Natural killer cell (primary cell): ENCODE measurements at regions not wholly inside any gene's neighbourhood (a gene's known extent, or its start where the extent isn't known, plus 50 kb on each side); places are given as distances from the start of the nearest gene placed in this dataset.

ENCODE experiments used
- ATAC-seq, 3 donors: fragments of 150-1000 bp in 2 of 3; fragments of 200-7000 bp in 1 of 3; cut with Tn5 transposase; 1 replicate in 1 of 3; 2 replicates in 2 of 3; pipeline ENCODE4 v1.10.0; 2021; ENCODE audit warnings: mild to moderate bottlenecking in 2 of 3, moderate library complexity in 2 of 3
- DNase-seq, 2 donors: peaks; one replicate each; pipeline versions ENCODE4 v3.0.0 to v3.0.0-alpha.2; 2013 to 2021; ENCODE audit warnings: mixed read lengths in 1 of 2
- H3K27ac ChIP-seq: one replicate; pipeline ENCODE4 v1.5.1; 2013; ENCODE audit warnings: mild to moderate bottlenecking, low read length
- H3K27me3 ChIP-seq: one replicate; pipeline ENCODE4 v1.6.1; 2013; ENCODE audit warnings: low read length; ENCODE audit not compliant: control insufficient read depth, insufficient read depth
- H3K36me3 ChIP-seq: one replicate; pipeline ENCODE4 v1.6.1; 2013; ENCODE audit warnings: low read length; ENCODE audit not compliant: control insufficient read depth, insufficient read depth
- H3K4me1 ChIP-seq: one replicate; pipeline ENCODE4 v1.6.1; 2013; ENCODE audit warnings: low read length; ENCODE audit not compliant: control insufficient read depth, insufficient read depth
- H3K4me3 ChIP-seq: one replicate; pipeline ENCODE4 v1.5.1; 2013; ENCODE audit warnings: low read length
- H3K9me3 ChIP-seq: one replicate; pipeline ENCODE4 v1.6.1; 2013; ENCODE audit warnings: low read length; ENCODE audit not compliant: control insufficient read depth, insufficient read depth
- H3K27ac Mint-ChIP-seq, 2 donors: one replicate each; pipeline ENCODE4 v1.8.0; 2022; ENCODE audit warnings: mild to moderate bottlenecking in 2 of 2, mixed read lengths in 2 of 2, moderate library complexity in 1 of 2
- H3K27me3 Mint-ChIP-seq, 2 donors: one replicate each; pipeline ENCODE4 v1.8.0; 2022; ENCODE audit warnings: low read depth in 2 of 2, mixed read lengths in 2 of 2
- H3K36me3 Mint-ChIP-seq: one replicate; pipeline ENCODE4 v1.8.0; 2022; ENCODE audit warnings: mixed read lengths
- H3K4me1 Mint-ChIP-seq, 2 donors: one replicate each; pipeline ENCODE4 v1.8.0; 2022; ENCODE audit warnings: mixed read lengths in 2 of 2
- H3K4me3 Mint-ChIP-seq: one replicate; pipeline ENCODE4 v1.8.0; 2022; ENCODE audit warnings: mild to moderate bottlenecking, moderate library complexity, mixed read lengths
- H3K9me3 Mint-ChIP-seq, 2 donors: one replicate each; pipeline ENCODE4 v1.8.0; 2022; ENCODE audit warnings: mixed read lengths in 2 of 2
- WGBS: methylation state at CpG from one replicate; pipeline ENCODE4 v1.1.7; 2013; ENCODE audit warnings: missing lambda C conversion rate; ENCODE audit not compliant: insufficient coverage; 5-methylcytosine and 5-hydroxymethylcytosine counted together
- intact Hi-C: fragments of 100-400 bp; cut with micrococcal nuclease; formaldehyde crosslinking; loops from one replicate; pipeline ENCODE4 v1.14.2; 2022
- TF ChIP-seq, protein P1 (sequence below): fragments of 200-600 bp; IDR thresholded peaks from one replicate; pipeline ENCODE4 v1.8.0; 2022; ENCODE audit warnings: antibody characterized with exemption

DNA sequence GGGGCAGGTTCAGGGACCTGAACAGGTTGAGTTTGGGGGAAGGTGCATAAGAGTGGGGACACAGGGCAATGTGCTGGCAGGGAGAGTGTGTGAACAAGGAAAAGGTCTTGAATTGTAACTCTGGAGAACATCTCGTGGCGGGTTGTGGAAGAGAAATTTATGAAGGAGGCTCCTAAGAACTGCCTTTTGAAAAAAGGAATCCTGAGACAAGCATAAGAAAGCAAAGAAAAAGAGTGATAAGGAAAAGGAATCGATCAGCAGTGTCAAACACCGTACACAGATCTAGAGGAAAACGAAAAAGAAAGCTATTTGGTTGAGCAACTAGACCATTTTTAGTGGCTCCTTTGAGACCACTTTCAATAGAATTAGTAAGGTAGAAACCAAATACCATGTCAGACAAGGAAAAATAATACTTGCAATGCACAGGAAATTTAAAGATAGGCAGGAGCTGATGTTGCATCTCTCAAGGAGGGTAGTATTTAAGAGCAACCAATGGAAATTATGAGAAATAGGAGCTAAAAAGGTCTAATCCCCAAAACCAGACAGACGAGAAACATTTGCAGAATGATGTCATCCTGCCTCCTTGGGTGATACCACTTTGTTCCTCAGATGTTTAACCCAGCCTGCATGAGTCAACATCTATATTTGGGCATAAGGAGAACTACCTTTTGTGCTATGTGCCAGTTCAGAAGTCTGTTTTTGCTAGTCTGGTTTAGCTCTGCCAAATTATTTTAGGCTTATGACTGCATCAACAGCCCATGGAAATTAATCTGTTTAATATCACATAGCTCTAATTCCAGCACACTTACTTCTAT lies 64.5 kb upstream of the STK38L start:
- ATAC-seq (no peak), DNase-seq (peak in 1 of 2 donors; percentile 27)
- Histone ChIP-seq H3K27me3 (no peaks in the 10 kb centered on the region), H3K4me3 (no peak overlapping the region), H3K36me3 (no peaks in the 10 kb centered on the region), H3K27ac (no peak overlapping the region), H3K9me3 (no peaks in the 10 kb centered on the region), H3K4me1 (no peaks in the 10 kb centered on the region)
- intact Hi-C loops = no loop called here
- WGBS = 64% methylated on average over 6 of the region's 6 CpGs
- no peaks in the 10 kb centered on the region for H3K36me3 Mint-ChIP-seq
- peaks cover 5 to 6% of the 10 kb centered on the region in 2 donors for H3K27me3 Mint-ChIP-seq
- H3K4me1 Mint-ChIP-seq = no peaks in the 10 kb centered on the region
- no peak overlapping the region for H3K4me3 Mint-ChIP-seq
- no peak overlapping the region for H3K27ac Mint-ChIP-seq
- TF ChIP-seq, protein P1, sequence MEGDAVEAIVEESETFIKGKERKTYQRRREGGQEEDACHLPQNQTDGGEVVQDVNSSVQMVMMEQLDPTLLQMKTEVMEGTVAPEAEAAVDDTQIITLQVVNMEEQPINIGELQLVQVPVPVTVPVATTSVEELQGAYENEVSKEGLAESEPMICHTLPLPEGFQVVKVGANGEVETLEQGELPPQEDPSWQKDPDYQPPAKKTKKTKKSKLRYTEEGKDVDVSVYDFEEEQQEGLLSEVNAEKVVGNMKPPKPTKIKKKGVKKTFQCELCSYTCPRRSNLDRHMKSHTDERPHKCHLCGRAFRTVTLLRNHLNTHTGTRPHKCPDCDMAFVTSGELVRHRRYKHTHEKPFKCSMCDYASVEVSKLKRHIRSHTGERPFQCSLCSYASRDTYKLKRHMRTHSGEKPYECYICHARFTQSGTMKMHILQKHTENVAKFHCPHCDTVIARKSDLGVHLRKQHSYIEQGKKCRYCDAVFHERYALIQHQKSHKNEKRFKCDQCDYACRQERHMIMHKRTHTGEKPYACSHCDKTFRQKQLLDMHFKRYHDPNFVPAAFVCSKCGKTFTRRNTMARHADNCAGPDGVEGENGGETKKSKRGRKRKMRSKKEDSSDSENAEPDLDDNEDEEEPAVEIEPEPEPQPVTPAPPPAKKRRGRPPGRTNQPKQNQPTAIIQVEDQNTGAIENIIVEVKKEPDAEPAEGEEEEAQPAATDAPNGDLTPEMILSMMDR = no peak
- no peaks in the 10 kb centered on the region for H3K9me3 Mint-ChIP-seq

DNA sequence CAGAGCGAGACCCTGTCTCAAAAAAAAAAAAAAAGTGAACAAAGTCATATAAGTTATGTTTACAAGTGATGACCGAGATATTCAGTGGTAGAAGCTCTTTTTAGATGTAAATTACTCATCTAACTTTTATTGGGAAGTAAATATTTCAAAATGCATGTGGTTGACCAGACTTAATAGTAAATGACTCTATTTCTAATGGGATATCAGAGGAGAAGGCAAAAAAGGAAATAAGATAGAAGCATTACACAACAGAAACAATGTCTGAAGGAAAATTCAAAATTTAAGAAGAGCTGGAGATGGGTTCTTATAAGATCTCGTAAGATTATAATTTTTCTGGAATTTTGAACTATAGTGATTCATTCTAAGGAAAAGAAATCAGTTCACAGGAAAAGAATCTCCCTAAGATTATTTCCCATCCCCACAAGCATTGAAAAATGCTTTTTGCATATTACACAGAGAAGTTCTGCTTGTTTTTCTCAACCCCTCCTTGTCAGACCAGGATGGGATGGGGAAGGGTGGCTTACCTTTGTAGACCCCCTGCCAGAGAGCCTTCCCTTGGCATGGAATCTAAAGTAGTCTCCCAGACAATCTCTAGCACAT lies 63.1 kb upstream of the STK38L start:
- no peak overlapping the region for H3K4me3 Mint-ChIP-seq
- H3K27ac Mint-ChIP-seq = no peak overlapping the region
- peaks cover 5% of the 10 kb centered on the region for H3K4me1 ChIP-seq
- peaks cover 5 to 6% of the 10 kb centered on the region in 2 donors for H3K27me3 Mint-ChIP-seq
- no peak for ATAC-seq
- H3K9me3 Mint-ChIP-seq = no peaks in the 10 kb centered on the region
- H3K4me1 Mint-ChIP-seq = peaks cover 9% of the 10 kb centered on the region in 2 donors
- no peak overlapping the region for H3K27ac ChIP-seq
- WGBS = no CpG with 5 or more reads among the region's 3 CpGs
- H3K9me3 ChIP-seq = no peaks in the 10 kb centered on the region
- no peak overlapping the region for H3K4me3 ChIP-seq
- DNase-seq = no peak
- no peaks in the 10 kb centered on the region for H3K36me3 Mint-ChIP-seq
- H3K36me3 ChIP-seq = no peaks in the 10 kb centered on the region
- intact Hi-C loops = no loop called here
- H3K27me3 ChIP-seq = no peaks in the 10 kb centered on the region
- TF ChIP-seq, protein P1 = no peak

DNA sequence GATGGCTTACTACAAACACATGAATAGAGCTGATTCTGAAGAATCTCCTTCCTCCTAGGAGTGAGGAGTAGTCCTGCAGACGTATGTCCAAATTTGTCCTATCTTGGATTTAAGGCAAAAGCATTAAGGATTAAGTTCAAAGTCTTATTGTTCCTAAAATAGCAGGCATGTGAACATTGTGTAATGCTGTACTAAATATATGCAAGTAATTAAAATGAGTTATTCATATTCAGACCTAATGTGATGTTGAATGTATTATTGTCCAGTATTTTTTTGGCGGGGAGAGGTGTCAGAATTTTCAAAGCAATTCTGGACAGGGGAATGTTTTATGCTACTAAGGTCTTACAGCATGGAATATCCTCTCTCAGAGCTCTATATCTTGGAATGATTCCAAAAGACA lies 60.7 kb upstream of the STK38L start:
- TF ChIP-seq, protein P1 = no peak
- intact Hi-C loops = no loop called here
- Histone ChIP-seq H3K27ac (no peak overlapping the region), H3K9me3 (no peaks in the 10 kb centered on the region), H3K4me3 (no peak overlapping the region), H3K36me3 (no peaks in the 10 kb centered on the region), H3K4me1 (peaks cover 5% of the 10 kb centered on the region), H3K27me3 (no peaks in the 10 kb centered on the region)
- H3K4me3 Mint-ChIP-seq = no peak overlapping the region
- ATAC-seq (no peak), DNase-seq (no peak)
- 83% methylated on average over 1 of the region's 2 CpGs for WGBS
- H3K27me3 Mint-ChIP-seq = peaks cover 5 to 6% of the 10 kb centered on the region in 2 donors
- no peak overlapping the region for H3K27ac Mint-ChIP-seq
- no peaks in the 10 kb centered on the region for H3K36me3 Mint-ChIP-seq
- H3K4me1 Mint-ChIP-seq = peaks cover 9% of the 10 kb centered on the region in 2 donors
- H3K9me3 Mint-ChIP-seq = no peaks in the 10 kb centered on the region
